ENCODE measurements at regions not wholly inside any gene's neighbourhood (a gene's known extent, or its start where the extent isn't known, plus 50 kb on each side); places are given as distances from the start of the nearest gene placed in this dataset.

GRCh38 chr6:163691049-163691448 lies 276.5 kb downstream of the QKI start:
- no peak for TF ChIP-seq SIN3A (IDR thresholded peaks at IDR 0.05; ENCODE audit: borderline replicate concordance, insufficient read depth, low read length)
- TF ChIP-seq POLR2AphosphoS5 (IDR thresholded peaks at IDR 0.05; ENCODE audit: low read depth, low read length): no peak
- TF ChIP-seq REST (IDR thresholded peaks at IDR 0.05; ENCODE audit: insufficient read depth in 1 of 2, low read depth in 2 of 2, low read length in 2 of 2): no peak
- TF ChIP-seq TAF1 (IDR thresholded peaks at IDR 0.05; ENCODE audit: borderline replicate concordance, insufficient read depth, low read length): no peak
